NCI-H82 (cell line): ENCODE measurements at regions not wholly inside any gene's neighbourhood (a gene's known extent, or its start where the extent isn't known, plus 50 kb on each side); places are given as distances from the start of the nearest gene placed in this dataset.
"Not testable (repeated sequence)": the region's sequence is repeated elsewhere in the genome, so short reads cannot be mapped to it uniquely, and the experiment has no call there.

Experiments used
- DNase-seq: peaks from one replicate; lab custom pipeline; 2025; lab: John Stamatoyannopoulos, UW

DNA sequence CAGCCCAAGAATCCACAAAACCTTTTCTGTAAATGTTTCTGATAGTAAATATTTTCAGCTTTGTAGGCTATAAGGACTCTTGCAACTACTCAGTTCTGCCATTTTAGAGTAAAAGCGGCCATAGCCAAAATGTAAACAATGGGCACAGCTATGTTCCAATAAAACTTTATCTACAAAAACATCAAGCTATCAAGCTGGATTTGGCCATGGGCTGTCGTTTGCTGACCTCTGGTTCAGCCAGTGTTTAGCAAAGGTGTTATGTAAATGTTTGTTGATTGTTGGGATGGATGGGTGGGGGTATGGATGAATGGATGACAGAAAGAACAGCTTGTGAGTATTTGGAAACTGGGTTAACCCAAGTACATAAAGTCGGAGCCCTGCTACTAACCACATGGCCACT, 111.1 kb upstream of the VRK1 start:
- DNase-seq, result no peak

DNA sequence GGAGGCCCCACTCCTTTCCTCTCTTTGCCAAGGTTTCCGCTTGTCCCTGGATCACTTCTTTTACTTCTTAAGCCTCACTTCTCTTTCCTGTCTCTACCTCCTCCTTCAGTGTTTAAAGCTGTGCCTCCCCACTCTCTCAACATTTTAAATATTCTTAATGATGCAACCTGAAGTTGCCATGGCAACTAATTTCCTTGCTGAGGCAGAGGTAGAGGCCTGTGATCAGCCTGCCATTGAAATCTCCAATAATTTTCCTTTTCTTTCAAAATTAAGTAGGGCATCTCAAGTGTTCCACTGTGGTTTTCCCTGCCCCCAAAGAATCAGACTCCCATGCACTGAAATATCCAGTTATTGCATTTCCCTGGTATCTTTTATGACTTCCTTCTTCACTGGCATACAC, 108.6 kb upstream of the VRK1 start:
- DNase-seq, result no peak

DNA sequence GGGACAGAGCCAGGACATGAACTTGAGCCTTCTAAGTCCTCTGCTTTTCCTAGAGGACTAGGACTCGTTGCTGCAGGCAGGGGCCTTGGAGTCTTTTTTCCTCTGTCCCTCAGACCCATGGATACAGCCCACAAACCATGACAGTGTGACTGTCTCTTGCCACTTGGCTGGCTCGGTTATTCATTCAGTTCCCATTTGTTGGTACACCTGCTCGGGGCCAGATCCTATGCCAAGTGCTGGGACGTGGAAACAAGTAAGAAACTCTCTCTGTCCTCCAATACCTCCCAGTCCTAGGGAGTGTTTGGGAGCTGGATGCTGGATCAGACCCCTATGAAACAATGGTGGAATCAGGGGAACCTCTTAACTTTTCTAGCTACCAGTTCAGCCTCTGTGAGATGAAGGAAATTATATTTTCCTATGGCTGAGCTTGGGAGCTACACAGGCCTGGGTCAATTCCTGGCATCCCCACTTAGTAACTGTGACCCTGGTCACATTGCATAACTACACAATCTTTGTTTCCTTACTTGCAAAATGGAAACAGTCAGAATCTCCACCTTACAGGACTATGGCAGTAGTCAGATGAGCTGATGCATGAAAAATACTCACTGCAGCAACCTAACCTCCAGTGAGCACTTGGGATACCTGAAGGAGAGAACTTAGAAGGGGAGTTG, 106.3 kb upstream of the VRK1 start:
- no peak for DNase-seq

DNA sequence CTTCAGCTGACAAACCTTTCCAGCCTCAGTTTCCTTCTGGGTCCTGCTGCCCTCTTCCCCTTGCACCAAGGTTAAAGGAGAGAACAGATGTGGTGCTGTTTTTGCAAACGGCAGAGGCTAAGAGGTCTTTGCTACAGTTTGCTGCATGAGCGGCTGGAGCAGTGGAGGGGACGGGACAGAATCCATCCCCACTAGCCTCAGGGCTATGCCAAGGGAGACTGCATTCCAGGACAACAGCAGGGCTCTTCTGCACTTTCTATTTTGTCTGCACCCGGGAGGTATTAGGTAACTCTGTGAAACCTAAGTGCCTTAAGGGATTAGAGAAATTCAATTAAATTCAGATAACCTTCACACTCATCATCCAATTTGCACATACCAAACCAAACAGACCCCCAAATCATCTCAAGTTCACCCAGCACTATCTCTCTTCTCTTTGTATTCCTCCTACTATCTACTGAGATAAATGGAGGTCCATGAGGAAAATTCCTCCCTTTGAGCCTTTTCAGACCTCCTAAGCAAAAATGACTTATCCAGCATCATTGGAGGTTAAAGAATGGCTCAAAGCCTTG, 103.8 kb upstream of the VRK1 start:
- peak; percentile 91 for DNase-seq

DNA sequence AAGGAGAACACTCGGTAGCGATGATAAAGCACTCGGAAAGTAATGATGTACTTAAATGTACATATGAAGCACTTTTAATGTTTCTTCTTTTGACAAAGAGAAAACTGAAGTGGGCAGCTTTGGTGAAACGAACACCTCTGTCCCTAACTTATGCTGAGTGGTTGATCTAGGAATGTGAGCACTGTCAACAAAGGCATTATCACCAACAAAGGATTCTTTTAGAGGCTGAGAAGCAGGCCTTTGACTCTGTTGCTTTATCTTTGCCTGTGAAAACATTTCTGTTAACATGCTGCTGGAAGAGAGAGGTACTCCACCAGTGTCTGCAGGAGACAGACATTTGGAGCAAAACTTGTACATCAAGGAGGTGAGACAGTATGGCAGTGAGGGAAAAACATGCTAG, 103.2 kb upstream of the VRK1 start:
- no peak for DNase-seq

DNA sequence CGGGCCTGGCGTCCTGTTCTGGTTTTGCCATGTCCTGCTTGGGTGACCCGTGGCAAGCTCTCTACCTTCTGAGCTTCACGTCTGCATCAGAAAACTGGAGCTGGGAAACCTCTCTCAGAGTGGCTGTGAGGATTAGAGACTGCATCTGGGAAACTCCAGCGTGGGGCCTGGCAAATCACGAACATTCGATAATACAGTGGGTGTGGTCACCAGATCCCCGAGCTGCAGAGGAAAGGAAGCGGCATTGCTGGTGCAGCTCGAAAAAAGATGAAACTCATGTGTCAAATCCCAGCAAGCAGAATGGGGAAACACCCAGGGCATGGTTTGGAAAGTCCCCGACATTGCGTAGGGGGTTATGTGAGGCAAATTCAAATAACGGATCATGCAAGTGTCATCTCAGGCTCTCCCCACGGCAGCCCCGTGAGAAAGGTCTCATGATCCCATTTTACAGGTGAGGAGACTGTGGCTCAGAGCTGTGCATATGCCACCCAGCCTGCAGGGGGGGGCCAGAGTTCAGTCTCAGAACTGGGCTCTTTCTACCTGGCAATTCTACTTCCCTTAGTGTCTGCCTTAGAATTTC, 98.1 kb upstream of the VRK1 start:
- DNase-seq, result no peak

DNA sequence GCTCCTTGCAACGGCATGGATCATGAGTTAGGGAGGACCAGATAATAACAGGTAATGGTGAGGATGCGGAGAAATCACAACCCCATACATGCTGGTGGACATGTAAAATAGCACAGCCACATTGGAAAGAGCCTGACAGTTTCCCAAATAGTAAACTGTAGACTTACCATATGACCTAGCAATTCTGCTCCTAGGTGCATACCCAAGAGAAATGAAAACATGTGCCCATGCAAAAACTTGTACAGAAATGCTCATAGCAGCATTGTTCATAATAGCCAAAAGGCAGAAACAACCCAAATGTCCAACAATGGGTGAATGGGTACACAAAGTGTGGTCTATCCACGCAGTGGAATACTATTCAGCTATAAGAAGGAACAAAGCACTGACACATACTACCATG, 97.5 kb upstream of the VRK1 start:
- no peak for DNase-seq

DNA sequence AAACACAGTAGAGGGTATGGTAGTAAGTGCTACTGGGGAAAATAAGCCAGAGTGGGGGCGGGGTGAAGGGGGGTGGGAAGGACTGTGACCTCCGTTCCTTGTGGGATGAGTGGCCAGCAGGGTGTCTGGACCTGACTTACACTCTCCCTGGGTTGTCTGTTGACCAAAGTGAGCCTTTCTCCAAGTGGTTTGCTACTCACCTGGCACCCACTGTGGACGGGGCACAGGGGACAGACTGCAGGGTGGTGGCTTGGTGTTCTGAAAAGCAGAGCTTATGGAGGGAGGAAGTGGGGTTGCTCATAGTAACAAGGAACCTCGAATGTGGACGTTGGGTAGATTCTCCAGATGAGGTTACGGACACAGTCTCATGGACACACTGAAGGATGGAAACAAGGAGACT, 94.4 kb upstream of the VRK1 start:
- no peak for DNase-seq

DNA sequence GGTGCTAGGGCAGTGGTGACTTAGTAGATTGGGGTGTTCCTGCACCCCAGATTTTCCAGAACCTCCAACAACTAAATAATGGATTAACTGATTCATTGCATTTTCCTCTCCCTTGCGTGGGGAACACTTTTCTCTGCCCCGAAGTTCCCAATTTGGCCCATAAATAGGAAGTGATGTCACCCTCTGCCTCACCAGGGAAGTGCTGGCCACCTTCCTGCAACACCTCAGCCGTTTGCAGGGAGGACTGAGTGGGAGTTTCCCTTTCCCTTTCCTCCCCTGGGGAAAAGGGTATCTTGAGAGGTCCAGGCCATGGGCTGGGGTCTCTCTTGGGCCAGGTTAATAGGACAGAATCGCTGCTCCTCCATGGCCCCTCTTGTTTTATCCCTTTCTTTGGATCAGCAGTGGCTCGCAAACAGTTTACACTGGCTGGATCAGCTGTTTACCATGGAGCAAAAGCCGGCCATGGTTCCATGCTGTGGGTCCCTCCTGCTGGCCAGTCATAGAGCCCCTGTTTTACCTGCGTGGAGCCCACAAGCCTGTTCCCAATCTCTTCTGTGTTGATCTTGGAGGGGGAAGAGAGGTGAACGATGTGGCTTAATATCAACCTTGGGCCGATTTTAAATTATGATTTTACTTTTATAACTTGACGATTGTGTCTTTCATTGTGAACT, 91.6 kb upstream of the VRK1 start:
- DNase-seq, result no peak

DNA sequence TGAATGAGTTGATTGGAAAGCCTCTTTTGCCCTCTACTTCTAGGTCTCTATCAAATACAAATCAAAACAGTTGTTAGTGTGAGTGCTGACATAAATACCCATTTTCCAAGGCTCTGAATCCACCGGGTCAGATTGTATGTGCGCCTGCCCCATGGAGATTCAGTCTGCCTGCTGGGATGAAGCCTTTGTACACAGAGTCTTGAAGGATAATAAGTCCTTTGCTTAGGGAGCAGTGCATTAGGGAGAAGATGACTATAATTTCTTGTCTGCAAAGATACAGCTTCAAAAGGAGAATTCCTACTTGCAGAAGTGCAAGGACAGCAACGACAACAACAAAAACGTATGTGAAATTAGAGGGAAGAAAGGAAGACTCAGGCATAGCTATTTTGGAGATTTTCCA, 90.3 kb upstream of the VRK1 start:
- DNase-seq, result no peak

DNA sequence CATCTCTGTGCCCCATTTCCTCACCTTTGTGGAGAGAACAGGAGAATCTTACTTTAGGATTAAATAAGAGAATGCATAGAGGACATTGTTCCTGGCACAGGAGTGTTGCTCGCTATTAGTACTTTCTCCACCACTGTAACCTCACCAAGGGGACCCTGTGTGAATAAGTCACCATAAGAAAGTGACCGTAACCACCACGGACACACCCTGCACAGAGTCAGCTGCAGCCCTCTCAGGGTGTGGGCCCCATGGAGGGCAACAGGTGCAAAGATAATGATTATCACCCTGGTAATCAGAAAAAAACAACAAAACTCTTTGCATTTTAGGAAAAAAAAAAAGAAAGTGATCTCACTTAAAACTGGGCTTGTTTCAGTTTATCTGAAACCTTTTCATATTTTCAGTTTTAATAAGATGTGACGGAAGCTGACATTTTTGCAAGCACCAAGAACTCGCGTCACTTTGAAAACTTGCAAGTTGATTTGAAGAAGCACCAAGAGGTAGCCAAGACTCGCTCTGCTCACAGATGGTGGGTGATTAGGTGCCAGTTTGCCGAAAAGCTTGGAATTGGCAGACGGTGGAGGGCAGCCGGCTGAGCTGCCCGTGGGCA, 87.0 kb upstream of the VRK1 start:
- DNase-seq, result no peak

DNA sequence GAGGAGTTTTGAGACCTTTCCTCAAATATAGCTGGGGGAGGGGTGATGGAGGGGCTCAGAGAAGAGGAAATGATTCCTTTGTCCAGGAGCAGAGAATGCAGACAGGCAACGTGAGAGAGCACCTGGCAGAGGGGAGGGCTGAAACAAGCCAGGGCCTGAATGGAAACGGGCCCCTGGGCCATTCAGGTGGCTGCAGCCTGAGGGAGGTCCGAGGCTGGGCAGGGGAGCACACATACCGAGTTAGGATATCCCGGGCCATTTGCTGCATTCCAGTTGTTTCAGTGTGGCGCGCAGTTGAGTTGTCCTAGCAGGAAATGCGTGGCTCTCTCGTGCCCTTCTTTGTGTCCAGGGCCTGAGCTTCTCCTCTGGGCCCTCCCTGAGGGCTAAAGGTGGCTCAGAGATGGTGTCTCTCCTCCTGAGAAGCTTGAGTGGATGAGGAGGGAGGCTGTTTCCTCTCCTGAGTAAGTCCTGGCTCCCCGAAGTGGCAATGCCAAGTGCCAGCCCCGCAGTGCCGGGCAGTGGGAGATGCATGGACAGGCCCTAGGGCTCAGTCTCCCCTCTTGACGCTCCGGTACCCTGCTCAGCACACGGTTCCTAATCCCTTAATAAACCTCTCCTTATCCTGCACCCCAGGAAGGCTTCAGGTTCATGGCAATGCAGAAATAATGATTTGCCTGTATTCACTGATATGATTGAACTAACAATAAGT, 85.5 kb upstream of the VRK1 start:
- no peak for DNase-seq

DNA sequence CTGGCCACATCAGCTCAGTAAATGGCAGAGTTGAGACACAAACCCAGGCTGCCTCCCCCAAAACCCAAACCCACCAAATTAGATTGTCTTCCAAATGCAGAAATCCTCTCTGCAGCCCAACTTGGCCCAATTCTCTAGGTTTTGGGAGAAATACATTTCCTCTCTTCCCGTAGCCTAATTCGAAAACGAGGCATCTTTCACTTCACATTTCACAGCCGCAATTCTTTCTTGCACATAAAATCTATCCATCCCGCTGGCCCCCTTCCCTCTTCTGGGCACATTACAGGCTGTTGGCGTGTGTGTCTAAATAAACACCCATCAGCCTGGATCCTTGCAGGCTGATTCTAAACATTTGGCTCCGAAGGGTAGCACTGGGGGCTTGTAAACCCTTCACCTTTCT, 83.8 kb upstream of the VRK1 start:
- no peak for DNase-seq

DNA sequence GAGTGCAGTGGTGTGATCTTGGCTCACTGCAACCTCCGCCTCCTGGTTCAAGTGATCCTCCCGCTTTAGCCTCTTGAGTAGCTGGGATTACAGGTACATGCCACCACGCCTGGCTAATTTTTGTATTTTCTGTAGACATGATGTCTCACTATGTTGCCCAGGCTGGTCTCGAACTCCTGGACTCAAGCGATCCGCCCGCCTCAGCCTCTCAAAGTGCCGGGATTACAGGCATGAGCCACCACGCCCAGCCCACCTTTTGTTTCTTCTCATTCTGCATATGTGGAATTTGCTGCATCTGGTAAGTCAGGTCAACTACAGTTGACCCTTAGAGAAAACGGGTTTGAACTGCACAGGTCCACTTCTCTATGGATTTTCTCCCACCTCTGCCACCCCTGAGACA, 82.6 kb upstream of the VRK1 start:
- DNase-seq, result not testable (repeated sequence)

DNA sequence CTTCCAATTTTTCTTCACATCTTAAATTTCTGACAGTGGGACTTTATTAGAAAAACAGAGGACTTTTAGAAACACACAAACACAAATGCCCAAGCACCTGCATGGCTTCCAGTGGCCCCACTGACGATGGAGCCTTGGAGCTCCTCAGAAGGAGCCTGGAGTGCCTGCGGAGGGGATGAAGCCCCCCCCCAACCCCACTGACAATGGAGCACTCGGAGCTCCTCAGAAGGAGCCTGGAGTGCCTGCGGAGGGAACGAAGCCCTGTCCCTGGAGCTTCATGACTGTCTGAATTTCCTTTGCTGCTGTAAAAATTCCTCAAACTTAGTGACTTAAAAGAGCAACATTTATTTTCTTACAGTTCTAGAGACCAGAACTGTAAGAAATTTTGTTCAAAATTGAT, 80.1 kb upstream of the VRK1 start:
- no peak for DNase-seq

DNA sequence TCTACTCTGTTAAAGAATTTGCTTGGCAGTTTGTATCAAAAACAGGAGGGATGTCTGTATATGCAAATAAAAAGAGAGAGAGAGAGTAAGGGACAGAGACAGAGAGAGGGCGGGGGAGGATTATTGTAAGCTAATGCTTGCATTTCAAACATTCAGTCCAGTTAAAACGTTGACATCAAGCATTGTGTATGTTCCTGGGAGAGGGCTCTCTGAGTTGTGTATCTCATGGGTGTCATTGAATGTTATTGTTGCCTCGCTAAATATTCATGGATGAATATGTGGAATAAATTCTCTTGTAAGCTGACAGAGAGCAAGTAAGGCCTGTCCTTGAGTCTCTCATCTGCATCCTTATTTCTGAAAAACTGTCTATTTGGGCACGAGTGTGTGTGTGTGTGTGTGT, 78.8 kb upstream of the VRK1 start:
- DNase-seq, result no peak

DNA sequence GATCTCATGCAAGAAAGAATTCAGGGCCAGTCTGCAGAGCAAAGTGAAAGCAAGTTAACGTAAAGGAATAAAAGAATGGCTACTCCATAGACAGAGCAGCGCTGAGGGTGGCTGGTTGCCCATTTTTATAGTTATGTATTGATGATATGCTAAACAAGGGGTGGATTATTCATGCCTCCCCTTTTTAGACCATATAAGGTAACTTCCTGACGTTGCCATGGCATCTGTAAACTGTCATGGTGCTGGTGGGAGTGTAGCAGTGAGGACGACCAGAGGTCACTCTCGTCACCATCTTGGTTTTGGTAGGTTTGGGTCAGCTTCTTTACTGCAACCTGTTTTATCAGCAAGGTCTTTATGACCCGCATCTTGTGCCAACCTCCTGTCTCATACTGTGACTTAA, 76.5 kb upstream of the VRK1 start:
- DNase-seq, result not testable (repeated sequence)

DNA sequence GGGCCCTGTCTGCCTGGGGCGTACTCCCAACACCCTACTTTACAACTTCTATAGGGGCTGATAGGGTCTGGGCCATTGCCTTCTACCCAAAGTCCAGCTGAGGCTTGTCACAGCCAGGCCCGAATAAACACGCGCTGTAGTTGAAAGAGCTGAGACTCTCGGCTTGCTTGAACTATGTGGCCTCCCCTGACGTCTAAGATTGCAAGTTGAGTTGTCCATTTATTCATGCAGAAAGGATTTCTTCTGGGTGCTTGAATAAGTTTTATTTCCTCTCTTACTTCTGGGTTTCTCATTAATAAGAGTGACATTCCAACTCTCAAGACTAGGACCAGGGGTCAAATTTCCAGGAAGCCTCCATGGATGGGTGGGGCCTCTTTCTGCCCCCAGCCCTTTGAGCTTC, 74.4 kb upstream of the VRK1 start:
- no peak for DNase-seq

DNA sequence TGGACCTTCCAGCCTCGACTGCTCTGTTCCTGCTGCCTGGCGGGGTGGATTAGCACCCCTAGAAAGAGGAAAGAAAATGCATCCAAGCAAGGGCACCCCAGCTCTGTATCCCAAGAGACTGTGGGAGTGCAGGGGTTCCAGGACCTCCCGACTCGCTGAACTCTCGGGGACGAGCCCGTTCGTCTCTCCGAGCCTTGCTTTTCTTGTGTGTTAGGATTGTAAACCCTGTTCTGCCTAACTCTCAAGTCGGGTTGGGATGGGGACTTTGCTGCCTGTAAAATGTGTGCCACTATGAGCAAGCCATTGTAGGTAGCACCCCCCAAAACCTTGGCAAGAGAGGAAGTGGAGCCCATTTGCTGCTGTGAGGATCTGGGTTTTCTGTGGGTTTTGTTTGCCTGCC, 73.2 kb upstream of the VRK1 start:
- no peak for DNase-seq

DNA sequence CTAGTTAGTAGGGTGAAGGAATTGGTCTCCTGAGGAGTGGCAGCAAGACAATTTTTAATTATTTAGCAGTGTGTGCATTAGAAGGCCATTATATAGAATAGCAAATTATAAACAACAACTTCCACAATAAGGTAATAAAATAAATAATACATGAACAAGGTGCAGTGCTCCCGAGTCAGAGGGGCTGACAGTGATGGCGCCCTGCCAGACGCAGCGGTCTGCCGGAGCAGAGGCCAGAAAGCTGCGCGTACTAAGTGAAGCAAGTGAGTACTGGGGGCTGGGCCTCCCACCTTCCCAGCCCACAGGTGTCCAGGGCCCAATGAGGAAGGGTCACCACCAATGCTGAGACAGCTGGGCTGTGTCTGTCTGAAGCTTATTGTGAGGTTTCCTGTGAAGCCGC, 72.0 kb upstream of the VRK1 start:
- DNase-seq, result no peak

DNA sequence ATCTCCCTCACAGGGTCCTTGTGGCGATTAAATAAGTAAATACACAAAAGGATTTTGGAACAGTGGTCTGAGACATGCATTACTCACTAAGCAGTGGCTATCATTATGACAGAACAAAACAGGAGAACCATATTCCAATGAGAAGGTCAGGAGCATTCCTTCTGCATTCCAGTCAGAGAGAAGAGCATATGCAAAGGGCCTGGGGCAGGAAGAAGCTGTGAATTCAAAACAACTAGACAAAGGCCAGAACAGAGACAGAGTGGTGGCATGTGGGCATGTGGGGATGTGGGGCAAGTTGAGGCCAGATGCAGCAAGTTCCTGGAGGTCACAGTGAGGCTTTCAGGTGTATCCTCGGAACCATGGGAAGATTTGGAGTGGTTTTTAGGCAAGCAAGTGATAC, 70.1 kb upstream of the VRK1 start:
- no peak for DNase-seq

DNA sequence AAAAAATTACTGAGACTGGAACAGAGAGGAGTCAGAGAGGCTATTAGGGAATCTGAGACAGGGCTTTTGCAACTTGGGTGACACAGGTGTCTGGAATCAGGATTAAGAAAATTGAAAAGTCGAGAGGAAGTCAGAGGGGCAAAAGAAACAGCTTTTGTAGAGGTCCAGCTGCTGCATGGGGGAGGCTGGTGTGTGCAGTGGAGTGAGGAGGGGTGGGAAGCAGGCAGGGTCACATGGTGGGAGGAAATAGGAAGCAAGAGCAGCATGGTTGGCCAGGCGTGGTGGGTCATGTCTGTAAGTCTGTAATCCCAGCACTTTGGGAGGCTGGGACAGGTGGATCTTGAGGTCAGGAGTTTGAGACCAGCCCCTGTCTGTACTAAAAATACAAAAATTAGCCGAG, 69.7 kb upstream of the VRK1 start:
- DNase-seq, result peak; percentile 82
